GM18868 (cell line): ENCODE measurements at regions not wholly inside any gene's neighbourhood (a gene's known extent, or its start where the extent isn't known, plus 50 kb on each side); places are given as distances from the start of the nearest gene placed in this dataset.
A peak's percentile ranks its signal among the peaks of the same experiment; 100 is the strongest.

Experiments used
- ATAC-seq: cut with Tn5 transposase; IDR thresholded peaks from one replicate; pipeline ENCODE4 v1.9.1; 2021; ENCODE audit warnings: mild to moderate bottlenecking, moderate library complexity; ENCODE audit not compliant: unreplicated experiment

DNA sequence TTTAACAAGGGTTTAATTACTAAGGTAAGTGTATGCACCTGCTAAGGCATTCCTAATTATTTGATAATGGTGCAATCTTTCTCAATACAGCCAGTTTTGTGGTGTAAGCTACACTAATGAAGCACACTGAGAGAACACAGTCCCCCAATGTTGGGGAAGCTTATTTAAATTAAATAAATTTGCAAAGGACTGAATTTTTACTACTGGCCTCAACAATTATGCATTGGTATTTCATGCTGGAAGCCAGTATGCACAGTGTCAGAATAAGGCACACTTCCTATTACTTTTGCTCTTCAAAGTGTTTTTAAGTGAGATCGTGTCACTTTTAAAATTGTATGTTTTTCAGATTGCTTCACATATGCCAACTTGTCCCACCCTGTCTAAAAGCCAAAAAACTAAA lies 103.2 kb upstream of the ZNF521 start:
- no peak for ATAC-seq

DNA sequence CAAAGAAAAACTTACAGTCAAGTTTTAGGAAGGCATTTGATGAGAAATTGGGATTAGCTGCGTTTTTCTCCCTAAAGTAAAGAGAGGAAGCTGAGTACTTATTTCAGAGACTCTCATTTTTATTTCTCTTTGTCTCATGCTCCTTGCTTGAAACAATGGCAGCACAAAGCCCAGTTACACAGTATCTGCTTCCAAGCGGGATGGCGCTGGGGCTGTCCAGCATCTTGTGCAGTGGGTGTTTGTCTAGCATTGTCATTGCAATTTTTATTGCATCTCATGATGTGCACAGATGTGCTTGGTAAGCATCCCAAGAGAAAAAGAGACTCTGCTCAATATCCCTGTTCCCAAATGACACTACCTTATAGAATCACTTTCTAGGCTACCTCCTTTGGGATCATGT lies 102.8 kb upstream of the ZNF521 start:
- ATAC-seq = no peak

DNA sequence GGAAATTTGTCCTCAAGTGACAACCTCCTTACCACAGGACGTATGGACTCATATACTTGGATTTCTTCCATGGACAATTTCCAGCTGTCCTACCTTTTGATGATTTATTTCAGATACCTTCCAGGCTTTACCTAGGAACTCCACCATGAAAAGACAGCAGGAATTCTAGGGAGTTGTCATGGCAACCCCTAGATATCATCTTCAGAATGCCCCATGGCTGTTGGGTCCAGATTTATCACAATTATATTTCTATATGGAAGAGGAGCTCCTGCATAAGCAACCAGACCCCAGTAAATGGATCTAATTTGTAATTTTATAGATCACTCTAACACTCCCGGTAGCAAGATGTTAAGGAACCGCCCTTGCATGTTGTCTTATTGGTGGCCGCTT lies 102.3 kb upstream of the ZNF521 start:
- ATAC-seq = no peak

DNA sequence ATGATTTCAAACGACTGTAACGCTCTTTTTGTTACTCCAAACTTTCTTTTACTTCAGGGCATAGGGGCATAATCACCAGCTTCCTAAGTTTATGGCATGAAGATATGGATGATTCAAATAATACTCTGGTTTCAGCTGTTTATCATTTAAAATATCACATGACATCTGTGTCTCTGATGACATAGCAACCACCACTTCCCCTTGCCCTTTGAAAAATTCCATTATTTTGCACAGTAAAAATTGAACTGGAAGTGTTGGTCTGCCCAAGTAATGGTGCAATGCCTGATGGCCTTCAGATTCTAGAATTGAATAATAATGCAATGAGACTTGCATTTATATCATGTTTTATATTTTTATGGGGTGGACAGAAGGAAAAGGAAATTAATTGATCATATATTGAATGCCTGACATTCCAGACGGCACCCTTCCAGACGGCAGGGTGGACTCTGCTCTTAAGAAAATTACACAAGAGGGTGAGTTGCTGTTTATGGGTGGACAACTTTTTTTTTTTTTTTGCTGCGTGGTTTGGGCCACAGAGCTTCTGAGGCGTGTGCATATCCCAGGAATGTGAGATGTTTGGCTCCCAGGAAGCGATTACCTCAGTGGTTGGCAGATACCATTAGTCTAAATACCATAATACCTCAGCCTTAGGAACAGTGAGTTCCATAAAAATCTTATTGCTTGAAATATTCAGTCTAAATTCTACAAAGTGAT lies 101.7 kb upstream of the ZNF521 start:
- ATAC-seq = no peak

DNA sequence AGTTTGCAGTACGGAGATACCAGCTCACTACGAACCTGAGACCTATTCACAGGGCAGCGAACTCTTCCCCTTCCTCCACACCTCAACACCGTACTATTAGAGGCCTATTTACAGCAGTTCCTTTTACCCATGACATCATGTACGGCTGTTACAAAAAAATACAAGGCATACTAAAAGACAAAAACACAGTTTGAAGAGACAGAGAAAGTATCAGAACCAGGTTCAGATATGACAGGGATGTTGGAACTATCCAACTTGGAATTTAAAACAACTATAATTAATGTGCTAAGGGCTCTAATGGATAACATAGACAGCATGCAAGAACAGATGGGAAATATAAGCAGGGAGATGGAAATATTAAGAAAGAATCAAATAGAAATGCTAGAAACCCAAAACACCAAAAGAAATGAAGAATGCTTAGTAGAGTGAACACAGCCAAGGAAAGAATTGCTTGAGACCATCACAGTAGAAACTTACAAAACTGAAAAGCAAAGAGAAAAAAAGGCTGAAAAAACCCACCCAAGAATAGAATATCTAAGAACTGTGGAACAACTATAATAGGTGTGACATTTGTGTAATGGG lies 99.2 kb upstream of the ZNF521 start:
- no peak for ATAC-seq

DNA sequence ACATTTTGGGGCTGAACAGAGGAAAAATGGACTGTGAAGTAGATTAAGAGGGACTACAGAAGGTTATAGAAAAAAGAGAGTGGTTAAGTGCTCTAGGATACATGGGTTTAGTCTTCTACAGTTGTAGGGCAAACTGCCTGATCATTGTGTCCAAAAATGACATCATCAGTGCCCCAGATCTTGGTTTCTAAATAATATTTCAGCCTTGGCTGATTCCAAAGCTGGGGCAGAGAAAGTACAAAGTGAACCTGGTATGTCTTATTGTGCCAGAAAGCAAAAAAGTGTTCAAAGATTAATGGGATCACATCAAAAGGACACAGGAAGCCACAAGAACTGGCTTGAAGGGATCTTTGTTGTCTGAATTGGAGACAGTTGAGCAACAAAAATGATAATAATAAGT lies 97.1 kb upstream of the ZNF521 start:
- no peak for ATAC-seq

DNA sequence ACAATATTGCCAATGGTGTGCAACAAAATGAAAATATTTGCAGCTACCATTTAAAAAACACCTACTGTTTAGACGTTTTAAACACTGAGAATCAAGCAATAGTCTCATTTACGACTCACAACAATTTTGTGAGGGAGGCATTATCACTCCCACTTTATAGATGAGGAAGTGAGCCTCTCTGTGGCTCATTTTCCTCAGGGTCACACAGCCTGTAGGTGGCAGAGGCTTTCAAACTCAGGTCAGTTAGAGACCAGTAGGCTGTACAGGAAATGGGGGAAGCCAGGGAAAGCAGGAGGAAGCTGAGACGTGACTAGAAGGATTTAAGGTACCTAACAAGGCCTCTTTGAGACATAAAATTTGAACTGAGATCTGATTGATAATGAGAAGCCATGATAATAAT lies 95.0 kb upstream of the ZNF521 start:
- ATAC-seq = peak; percentile 65

DNA sequence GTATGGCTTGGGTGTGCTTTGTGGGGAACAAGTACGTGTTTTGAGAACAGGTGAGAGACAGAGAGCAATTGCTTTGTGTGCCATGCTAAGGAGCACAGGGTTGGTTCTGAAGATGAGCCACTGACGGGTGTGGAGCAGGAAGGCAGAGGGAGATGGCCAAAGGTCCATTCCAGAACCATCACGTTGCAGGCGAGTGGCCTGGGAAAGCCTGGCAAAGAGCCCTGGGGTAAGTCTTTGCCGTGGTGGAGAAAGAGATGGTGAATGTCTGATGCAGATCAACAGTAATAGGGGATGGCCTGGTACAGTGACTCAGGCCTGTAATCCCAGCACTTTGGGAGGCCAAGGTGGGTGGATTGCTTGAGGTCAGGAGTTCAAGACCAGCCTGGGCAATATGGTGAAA lies 93.5 kb upstream of the ZNF521 start:
- no peak for ATAC-seq

DNA sequence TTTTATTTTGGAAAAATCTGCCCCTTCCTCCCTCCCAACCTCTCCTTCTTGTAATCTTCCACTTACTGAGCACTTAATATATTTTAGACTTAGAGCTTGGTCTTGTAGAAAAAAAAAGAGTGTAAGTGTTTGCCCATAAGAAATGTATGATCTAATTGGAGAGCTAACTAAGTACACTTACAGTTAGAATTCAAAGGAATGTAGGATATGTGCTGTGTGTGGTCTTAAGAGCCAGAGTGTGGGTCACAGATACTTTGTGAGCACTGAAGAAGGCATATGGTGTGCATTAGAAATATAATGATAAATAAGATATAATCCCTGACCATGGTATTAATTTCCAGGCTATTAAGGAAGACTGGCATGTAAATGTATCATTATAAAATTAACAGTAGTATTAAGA lies 91.8 kb upstream of the ZNF521 start:
- ATAC-seq = no peak

DNA sequence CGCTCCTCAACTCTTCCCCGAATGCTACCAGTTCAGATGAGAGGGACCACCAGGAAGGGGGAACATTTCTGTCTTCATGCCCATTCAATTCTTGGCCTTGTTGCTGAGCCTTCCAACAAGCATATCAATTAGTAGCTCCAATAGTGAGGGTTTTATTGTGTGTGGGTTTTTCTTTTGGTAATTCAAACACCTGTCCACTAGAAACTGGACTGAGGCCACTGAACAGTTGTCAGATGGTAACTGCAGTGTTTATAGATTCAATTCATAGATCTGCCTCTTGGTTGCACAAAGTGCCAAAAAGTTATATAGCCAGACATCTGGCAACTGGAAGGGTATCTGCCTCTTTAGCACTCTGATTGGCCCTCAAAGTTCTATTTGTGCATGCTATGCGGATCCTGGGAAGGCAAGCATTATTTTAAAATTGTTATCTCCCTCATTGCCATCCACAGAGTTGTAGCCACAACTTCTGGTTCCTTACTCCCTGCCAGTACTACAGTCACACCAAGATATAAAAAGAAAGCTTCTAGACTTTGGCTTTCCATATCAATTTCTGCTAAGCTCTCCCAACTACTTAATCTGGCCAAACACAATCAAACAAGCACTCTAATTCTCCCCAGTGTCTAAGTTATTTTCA lies 83.3 kb upstream of the ZNF521 start:
- ATAC-seq = no peak

DNA sequence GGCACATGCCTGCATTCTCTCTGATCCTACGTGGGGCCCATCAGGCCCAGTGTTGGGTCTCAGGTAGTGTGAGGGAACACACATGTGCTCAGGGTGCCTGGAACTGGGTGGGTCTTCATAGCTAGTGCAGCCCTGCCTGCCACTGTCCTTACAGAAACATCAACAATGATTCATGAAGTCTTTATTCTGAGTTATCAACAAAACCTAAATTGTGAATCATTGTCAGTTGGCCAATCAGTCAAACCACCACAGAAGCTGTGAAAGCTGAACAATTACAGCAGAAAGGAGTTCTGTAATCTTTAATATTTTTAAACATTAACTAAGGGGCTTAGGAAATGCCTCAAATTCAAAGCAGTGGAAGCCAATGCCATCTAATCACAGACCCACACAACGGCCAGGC lies 82.8 kb upstream of the ZNF521 start:
- no peak for ATAC-seq

DNA sequence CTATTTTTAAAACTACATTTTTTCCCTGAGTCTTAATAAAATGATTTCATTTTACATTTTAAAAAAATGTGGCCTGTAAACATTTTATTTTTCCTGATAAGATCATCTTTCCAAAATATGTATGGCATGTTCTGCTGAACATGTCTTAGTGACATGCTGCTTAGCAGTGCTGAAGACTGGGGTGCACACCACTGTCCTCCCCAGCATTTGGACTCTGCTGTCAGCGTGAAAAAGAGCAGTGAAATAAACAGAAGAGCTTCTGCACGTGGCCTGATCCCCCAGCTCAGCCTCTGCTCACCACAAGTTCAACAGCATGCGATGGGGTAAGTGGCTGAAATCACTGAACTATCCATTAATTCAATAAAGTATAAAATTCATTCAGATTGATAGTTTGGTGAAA lies 81.6 kb upstream of the ZNF521 start:
- no peak for ATAC-seq

DNA sequence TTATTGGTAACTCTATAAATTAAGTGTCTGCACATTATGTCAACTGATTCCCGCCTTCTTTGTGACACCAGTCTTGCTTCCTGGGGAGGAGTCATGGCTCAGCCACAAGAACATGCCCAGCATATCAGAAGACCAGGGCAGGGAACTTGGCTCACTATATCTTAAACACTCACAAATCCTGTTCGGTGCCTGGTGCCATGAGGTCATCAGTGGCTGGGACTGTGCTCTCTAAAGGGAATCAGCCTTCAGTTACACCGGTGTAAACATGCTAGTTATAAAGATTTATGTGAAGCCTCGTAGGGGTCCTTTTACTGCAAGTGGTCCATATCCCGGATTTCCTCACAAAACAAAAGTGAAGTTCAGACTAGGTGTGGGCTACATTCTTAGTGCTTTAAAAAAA lies 73.1 kb upstream of the ZNF521 start:
- ATAC-seq = no peak

DNA sequence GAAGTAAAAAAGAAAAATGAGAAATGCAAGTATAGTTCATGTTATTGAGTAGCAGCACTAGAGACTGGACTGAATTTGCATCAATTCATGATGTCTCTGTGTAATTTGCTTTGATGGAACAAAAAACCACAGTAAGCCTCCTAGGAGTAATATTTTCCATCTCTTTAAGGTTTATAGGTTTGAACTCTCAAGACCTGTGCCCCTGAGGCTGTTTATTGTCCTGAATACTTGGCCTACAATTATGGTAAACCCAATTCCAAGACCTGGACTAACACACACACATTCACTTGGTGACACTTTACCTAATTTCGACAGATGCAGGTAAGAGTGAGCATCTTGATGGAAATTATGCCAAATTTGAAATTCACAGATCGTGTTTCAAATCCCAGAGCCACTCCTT lies 71.8 kb upstream of the ZNF521 start:
- ATAC-seq = no peak

DNA sequence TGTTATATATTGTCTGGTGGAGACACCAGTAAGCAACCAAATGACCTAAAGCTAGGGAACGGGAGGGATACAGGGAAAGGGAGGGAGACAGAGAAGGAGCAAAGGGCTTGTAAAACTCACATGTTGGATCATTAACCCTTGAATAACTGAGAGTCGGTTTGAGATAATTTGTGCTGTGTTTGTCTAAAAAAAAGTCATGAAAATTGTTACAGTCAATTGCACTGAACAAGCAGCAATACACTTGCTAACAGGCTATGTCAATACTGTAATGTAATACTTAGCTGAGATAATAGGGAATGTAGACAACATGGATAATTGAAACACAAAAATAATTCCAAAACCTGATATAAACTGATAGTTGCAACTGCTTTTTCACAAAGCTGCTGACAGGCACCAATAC lies 71.3 kb upstream of the ZNF521 start:
- ATAC-seq = no peak

DNA sequence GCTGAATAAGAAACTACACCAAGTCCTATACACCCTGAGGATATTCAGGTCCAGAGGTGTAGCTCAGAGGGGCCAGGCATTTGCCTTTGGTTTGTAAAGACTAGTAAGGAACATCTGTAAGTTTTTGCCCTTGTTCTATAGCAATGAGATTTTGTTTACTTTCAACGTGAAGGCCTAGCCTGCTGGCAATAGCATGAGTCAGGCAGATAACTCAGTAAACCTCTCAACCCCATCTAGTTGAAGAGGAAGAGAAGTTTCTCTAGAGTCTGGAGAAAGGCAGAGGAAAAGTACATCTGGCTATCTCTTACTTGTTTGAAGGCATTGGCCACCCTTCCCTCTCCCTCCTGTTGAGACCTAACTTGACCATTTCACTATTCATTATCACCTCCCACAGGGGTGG lies 70.3 kb upstream of the ZNF521 start:
- ATAC-seq = no peak

DNA sequence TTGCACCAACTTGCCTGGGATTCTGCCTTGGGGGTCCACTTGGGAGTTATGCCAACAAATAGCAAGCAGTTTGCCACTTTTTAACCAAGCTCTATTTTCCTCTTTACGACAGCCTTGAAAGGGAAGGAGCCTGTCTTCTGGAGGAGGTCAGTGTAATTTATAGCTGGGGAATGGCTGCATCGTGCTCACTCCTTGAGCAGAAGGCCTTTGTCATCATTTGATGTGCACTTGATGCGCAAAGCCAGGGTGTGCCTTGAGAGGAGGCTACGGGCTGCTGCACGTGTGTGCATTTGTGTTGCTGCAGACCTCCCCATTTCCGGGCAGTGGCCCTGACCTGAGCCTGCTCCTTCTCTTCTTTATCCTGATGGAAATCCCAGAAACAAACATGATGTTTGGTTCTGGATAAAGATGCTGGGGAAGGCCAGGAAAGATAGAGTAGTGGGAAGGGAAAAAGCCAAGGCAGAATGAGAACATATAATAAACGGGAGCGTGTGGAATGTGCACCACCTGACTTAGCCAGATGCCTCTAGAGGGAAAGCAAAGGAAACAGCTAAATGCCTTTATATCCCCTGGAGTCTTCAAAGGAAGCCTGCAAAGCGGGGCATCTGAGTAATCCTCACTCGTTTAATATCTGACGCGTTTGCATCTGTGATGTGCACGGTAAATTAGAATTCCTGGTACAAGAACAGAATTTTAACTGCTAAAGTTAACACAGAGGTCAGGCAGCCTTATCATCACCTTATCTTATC lies 68.3 kb upstream of the ZNF521 start:
- no peak for ATAC-seq

DNA sequence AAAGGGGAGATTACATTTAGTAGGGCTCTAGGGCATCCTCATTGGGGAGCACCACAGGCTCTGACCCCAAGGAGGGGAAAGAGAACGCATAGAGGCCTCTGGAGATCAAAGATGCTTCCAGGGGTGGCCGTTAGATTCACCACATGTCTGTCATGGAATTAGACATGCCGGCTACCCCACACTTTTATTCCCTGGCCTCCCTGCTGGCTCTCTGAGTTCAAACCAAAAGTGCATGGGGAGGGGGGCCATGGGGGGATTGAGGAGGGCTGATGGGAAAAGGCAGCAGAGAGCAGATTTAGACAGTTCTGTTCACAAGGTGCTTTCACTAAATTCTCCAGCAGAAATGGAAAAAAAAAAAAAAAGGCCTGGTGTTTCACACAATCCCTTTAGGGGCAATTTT lies 64.4 kb upstream of the ZNF521 start:
- no peak for ATAC-seq

DNA sequence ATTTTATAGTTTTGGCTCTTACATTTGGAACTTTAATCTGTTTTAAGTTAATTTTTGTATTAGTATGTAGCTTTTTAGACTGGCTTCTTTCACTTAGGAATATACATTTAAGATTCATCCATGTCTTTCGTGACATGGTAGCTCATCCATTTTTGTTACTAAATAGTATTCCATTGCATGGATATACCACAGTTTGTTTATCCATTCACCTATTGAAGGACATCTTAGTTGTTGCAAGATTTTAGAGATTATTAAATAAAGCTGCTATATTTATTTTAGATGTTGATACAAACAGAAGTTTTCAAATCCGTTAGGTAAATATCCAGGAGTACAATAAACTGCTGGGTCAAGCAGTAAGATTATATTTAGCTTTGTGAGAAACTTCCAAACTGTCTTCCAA lies 58.0 kb upstream of the ZNF521 start:
- ATAC-seq = no peak

DNA sequence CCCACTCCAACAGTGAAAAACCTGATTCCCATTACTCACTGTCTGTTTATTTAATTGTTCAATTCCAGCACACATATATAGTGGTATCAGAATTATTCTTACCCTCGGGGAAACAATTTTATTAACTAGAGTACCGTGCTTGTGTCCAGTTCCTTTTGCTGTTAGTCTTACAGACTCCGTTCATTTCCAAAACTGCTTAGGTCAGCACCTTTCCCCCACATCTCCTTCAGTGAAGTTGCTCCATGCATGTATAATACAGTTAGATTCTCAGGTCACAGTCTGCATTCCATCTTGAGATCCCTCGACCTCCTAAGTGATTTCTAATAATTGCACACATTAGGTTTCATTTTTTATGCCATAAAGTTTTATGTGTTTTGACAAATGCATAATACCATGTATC lies 56.3 kb upstream of the ZNF521 start:
- ATAC-seq = no peak
